ENCODE measurements at regions not wholly inside any gene's neighbourhood (a gene's known extent, or its start where the extent isn't known, plus 50 kb on each side); places are given as distances from the start of the nearest gene placed in this dataset.

GRCh38 chr2:193506035-193506434 lies 1311.3 kb upstream of the TMEFF2 start:
- TF ChIP-seq CTCF (conservative IDR thresholded peaks at IDR 0.05; ENCODE audit: low read length) (no peak), EZH2phosphoT487 (IDR thresholded peaks at IDR 0.05; ENCODE audit: borderline replicate concordance) (no peak)
